Gastrocnemius medialis (tissue), 4 donors: ENCODE measurements at regions not wholly inside any gene's neighbourhood (a gene's known extent, or its start where the extent isn't known, plus 50 kb on each side); places are given as distances from the start of the nearest gene placed in this dataset.
"Not testable (repeated sequence)": the region's sequence is repeated elsewhere in the genome, so short reads cannot be mapped to it uniquely, and the experiment has no call there.

Experiments used
- ATAC-seq, 2 donors: fragments of 150-250 bp; one replicate each; pipeline ENCODE4 v1.9.1; 2016
- DNase-seq, 2 donors: peaks; one replicate each; pipeline ENCODE4 v3.0.0-alpha.2; 2019
- H3K27ac ChIP-seq, 4 donors: fragments of 200-600 bp; sonication (generic); 1 replicate in 1 of 4; 2 replicates in 3 of 4; pipeline ENCODE4 v1.5.1; 2016 to 2018; ENCODE audit warnings: mild to moderate bottlenecking in 2 of 4, moderate library complexity in 1 of 4
- H3K27me3 ChIP-seq, 3 donors: fragments of 200-600 bp; sonication (generic) in 2 of 3; 1 replicate in 1 of 3; 2 replicates in 2 of 3; pipeline versions ENCODE4 v1.5.1 to v1.6.0; 2016 to 2019; ENCODE audit warnings: mild to moderate bottlenecking in 1 of 3, moderate library complexity in 1 of 3
- H3K36me3 ChIP-seq, 2 donors: fragments of 200-600 bp; sonication (generic) in 1 of 2; one replicate each; pipeline ENCODE4 v1.5.1; 2017 to 2018
- H3K4me1 ChIP-seq, 2 donors: fragments of 200-600 bp; sonication (generic) in 1 of 2; one replicate each; pipeline ENCODE4 v1.5.1; 2016 to 2017; ENCODE audit warnings: mild to moderate bottlenecking in 2 of 2
- H3K4me3 ChIP-seq, 4 donors: fragments of 200-600 bp; sonication (generic) in 3 of 4; 1 replicate in 1 of 4; 2 replicates in 3 of 4; pipeline ENCODE4 v1.5.1; 2016 to 2019; ENCODE audit warnings: mild to moderate bottlenecking in 2 of 4
- H3K9me3 ChIP-seq, 3 donors: fragments of 200-600 bp; sonication (generic) in 2 of 3; 1 replicate in 1 of 3; 2 replicates in 2 of 3; pipeline ENCODE4 v1.5.1; 2016 to 2019
- POLR2A ChIP-seq, 2 donors: fragments of 450-650 bp; IDR thresholded peaks; one replicate each; pipeline ENCODE4 v1.6.1; 2017; ENCODE audit warnings: antibody characterized with exemption in 2 of 2, mild to moderate bottlenecking in 2 of 2, moderate library complexity in 2 of 2
- in situ Hi-C, 4 donors: fragments of 200-750 bp; cut with MboI; loops; one replicate each; pipeline versions ENCODE4 v1.15.0 to v1.8.0; 2017; ENCODE audit warnings: low sequenced_read_pairs in 4 of 4
- intact Hi-C: fragments of 100-400 bp; cut with DNase I; formaldehyde crosslinking; loops from one replicate; pipeline ENCODE4 v1.15.1; 2023; ENCODE audit warnings: low total_unique reads
- TF ChIP-seq, protein P1 (sequence below), 5 experiments: fragments of 450-650 bp in 3 of 5; fragments of 200-600 bp in 2 of 5; sonication (generic) in 2 of 5; IDR thresholded peaks in 4 of 5; conservative IDR thresholded peaks in 1 of 5; 1 replicate in 4 of 5; 2 replicates in 1 of 5; pipeline ENCODE4 v1.5.1; 2016 to 2019; ENCODE audit warnings: antibody characterized with exemption in 5 of 5, mild to moderate bottlenecking in 3 of 5, moderate library complexity in 3 of 5

DNA sequence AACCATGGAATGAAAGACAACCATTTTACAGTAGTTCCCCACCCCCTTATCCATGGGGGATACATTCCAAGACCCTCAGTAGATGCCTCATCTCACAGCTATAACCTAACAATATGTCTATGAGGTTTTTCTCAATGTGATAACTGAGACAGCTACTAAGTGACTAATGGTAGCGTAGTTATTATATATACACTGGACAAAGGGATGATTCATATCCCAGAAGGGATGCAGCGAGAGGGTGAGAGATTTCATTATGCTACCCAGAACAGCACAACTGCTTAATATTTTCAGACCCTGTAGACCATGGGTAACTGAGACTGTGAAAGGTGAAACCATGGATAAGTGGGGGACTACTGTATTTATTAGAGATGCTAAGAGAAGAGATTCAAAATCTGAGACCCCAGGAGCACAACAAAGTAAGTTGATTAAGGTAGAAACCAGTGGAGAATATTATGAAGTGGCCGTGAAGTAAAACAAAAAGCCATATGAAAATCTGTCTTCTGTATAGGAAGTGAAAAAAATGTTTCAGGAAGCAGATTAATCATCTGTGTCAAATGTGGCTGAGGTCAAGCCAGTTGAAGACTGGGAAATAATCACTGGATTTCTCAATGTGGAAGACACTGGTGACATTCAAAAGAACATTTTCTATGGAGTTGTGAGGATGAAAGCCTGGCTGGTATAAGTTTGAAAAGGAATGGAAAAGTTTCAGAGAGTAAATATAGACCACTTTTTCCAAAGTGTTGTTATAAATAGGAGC is 77.2 kb downstream of the RPL10L start:
- Histone ChIP-seq H3K4me3 (no peak overlapping the region), H3K9me3 (no peaks in the 10 kb centered on the region), H3K27me3 (no peaks in the 10 kb centered on the region), H3K36me3 (no peaks in the 10 kb centered on the region), H3K4me1 (no peaks in the 10 kb centered on the region), H3K27ac (no peak overlapping the region)
- DNase-seq (no peak), ATAC-seq (no peak)
- in situ Hi-C loops (no loop called here), intact Hi-C loops (no loop called here)
- TF ChIP-seq POLR2A (IDR thresholded peaks at IDR 0.05) = no peak

DNA sequence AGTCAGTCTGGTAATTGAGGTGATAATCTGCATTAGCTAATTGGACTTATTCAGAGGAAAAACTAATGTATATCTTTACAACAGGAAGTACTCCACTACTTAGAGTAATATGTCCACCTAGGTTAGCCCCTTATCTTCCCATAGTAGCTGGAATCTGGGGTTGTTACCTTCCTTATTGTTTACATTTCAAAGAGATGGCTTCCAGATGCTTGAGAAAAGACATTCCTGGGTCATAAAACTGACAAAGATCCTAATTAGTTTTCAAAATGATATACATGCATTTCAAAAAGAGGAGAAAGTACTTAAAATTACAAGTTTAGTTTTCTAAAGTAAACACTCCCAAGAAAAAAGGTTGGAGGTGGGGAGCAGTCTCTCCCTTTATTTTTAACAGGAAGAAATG is 78.1 kb downstream of the RPL10L start:
- no peaks in the 10 kb centered on the region for H3K27me3 ChIP-seq
- H3K4me1 ChIP-seq = no peaks in the 10 kb centered on the region
- H3K4me3 ChIP-seq = no peak overlapping the region
- H3K27ac ChIP-seq = no peak overlapping the region
- no peaks in the 10 kb centered on the region for H3K36me3 ChIP-seq
- H3K9me3 ChIP-seq = no peaks in the 10 kb centered on the region
- DNase-seq (no peak), ATAC-seq (no peak)
- in situ Hi-C loops (no loop called here), intact Hi-C loops (no loop called here)
- TF ChIP-seq, protein P1, sequence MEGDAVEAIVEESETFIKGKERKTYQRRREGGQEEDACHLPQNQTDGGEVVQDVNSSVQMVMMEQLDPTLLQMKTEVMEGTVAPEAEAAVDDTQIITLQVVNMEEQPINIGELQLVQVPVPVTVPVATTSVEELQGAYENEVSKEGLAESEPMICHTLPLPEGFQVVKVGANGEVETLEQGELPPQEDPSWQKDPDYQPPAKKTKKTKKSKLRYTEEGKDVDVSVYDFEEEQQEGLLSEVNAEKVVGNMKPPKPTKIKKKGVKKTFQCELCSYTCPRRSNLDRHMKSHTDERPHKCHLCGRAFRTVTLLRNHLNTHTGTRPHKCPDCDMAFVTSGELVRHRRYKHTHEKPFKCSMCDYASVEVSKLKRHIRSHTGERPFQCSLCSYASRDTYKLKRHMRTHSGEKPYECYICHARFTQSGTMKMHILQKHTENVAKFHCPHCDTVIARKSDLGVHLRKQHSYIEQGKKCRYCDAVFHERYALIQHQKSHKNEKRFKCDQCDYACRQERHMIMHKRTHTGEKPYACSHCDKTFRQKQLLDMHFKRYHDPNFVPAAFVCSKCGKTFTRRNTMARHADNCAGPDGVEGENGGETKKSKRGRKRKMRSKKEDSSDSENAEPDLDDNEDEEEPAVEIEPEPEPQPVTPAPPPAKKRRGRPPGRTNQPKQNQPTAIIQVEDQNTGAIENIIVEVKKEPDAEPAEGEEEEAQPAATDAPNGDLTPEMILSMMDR (IDR thresholded peaks at IDR 0.05 in 4 of 5, conservative IDR thresholded peaks at IDR 0.05 in 1 of 5) = no peak

DNA sequence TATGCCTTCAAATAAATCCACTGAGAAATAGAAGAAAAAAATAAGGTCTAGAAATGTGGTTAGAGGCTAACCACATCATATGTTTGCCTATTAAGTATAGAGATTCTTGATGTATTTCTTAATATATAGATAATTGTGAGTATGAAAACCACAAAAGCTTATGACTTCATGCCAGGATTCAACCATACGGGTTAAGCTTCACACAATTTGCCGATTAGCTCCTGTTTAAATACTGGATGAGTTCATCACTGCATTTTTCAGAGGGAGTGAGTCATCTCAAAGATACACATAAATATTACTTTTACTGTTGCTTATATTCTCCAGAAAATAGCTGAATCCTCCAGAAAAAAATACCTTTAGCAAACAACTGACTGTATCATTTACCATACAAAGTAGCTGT is 79.6 kb downstream of the RPL10L start:
- TF ChIP-seq POLR2A (IDR thresholded peaks at IDR 0.05) = no peak
- TF ChIP-seq, protein P1 (IDR thresholded peaks at IDR 0.05 in 4 of 5, conservative IDR thresholded peaks at IDR 0.05 in 1 of 5) = no peak
- intact Hi-C loops = no loop called here
- H3K27me3 ChIP-seq = no peaks in the 10 kb centered on the region

DNA sequence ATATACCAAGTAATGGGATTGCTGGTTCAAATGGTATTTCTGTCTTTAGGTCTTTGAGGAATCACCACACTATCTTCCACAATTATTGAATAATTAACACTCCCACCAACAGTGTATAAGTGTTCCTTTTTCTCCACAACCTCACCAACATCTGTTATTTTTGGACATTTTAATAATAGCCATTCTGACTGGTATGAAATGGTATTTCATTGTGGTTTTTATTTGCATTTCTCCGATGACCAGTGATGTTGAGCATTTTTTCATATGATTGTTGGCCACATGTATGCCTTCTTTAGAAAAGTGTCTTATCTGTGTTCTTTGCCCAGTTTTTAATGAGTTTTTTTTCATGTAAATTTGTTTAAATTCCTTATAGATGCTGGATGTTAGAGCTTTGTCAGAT is 83.4 kb downstream of the RPL10L start:
- H3K27ac ChIP-seq, H3K27me3 ChIP-seq, ATAC-seq, in situ Hi-C loops, H3K4me1 ChIP-seq, H3K9me3 ChIP-seq, intact Hi-C loops, H3K4me3 ChIP-seq, DNase-seq, H3K36me3 ChIP-seq: not testable (repeated sequence)

More for the DNA sequence above, 79.6 kb downstream of the RPL10L start:
- no peak for ATAC-seq
- in situ Hi-C loops = no loop called here
- Histone ChIP-seq H3K4me1 (no peaks in the 10 kb centered on the region), H3K36me3 (no peaks in the 10 kb centered on the region), H3K27ac (no peak overlapping the region), H3K9me3 (no peaks in the 10 kb centered on the region), H3K4me3 (no peak overlapping the region)
- no peak for DNase-seq

DNA sequence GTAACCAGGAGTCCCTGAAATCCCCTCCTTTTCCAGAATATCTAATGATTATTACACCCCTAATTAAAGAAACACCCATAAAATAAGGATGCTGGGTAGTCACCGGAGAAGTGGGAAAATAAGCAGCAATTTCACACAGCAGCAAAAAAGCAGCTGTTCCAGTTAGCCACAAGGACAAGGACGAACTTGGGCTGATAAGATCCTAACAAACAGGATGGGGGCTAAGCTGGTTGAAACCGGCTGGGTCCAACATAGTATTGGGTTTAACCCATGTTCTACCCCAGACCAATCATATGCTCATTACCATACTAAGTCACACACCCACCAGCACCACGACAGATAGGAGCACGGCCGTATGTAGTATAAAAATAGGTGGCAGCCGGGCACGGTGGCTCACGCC is 100.7 kb downstream of the RPL10L start:
- no peak overlapping the region for H3K27ac ChIP-seq
- intact Hi-C loops (no loop called here), in situ Hi-C loops (no loop called here)

More for the DNA sequence above, 100.7 kb downstream of the RPL10L start:
- Histone ChIP-seq H3K4me1 (no peaks in the 10 kb centered on the region), H3K36me3 (no peaks in the 10 kb centered on the region), H3K9me3 (no peaks in the 10 kb centered on the region), H3K27me3 (no peaks in the 10 kb centered on the region), H3K4me3 (no peak overlapping the region)
- ATAC-seq = no peak
- TF ChIP-seq, protein P1 (IDR thresholded peaks at IDR 0.05 in 4 of 5, conservative IDR thresholded peaks at IDR 0.05 in 1 of 5) = no peak
- TF ChIP-seq POLR2A (IDR thresholded peaks at IDR 0.05) = no peak
- no peak for DNase-seq
